Smooth muscle cell (in vitro differentiated cells): ENCODE measurements at regions not wholly inside any gene's neighbourhood (a gene's known extent, or its start where the extent isn't known, plus 50 kb on each side); places are given as distances from the start of the nearest gene placed in this dataset.

Experiments used
- DNase-seq: peaks from one replicate; lab custom pipeline; 2025; ENCODE audit not compliant: unreplicated experiment; lab: John Stamatoyannopoulos, UW
- H2AFZ ChIP-seq: fragments of 200-600 bp; sonication (generic); 2 replicates; pipeline ENCODE4 v1.6.0; 2016; ENCODE audit warnings: antibody characterized with exemption, low read depth, mild to moderate bottlenecking
- H3F3A ChIP-seq: fragments of 200-600 bp; sonication (generic); 2 replicates; pipeline ENCODE4 v1.6.0; 2017; ENCODE audit warnings: antibody characterized with exemption, low read depth
- H3K27ac ChIP-seq: fragments of 200-600 bp; sonication (generic); 2 replicates; pipeline ENCODE4 v1.5.1; 2016; ENCODE audit warnings: low read depth, mild to moderate bottlenecking
- H3K27me3 ChIP-seq: fragments of 200-600 bp; sonication (generic); 2 replicates; pipeline ENCODE4 v1.6.1; 2016; ENCODE audit warnings: low read depth, mild to moderate bottlenecking
- H3K36me3 ChIP-seq: fragments of 200-600 bp; sonication (generic); 2 replicates; pipeline ENCODE4 v1.5.1; 2016; ENCODE audit warnings: low read depth
- H3K4me1 ChIP-seq: fragments of 200-600 bp; sonication (generic); 2 replicates; pipeline ENCODE4 v1.5.1; 2016; ENCODE audit warnings: low read depth
- H3K4me2 ChIP-seq: fragments of 200-600 bp; sonication (generic); 2 replicates; pipeline ENCODE4 v1.6.0; 2016; ENCODE audit warnings: mild to moderate bottlenecking
- H3K4me3 ChIP-seq: fragments of 200-600 bp; sonication (generic); 2 replicates; pipeline ENCODE4 v1.5.1; 2016; ENCODE audit warnings: mild to moderate bottlenecking
- H3K79me2 ChIP-seq: fragments of 200-600 bp; sonication (generic); 2 replicates; pipeline ENCODE4 v1.6.0; 2016; ENCODE audit warnings: low read depth, mild to moderate bottlenecking
- H3K9ac ChIP-seq: fragments of 200-600 bp; sonication (generic); 2 replicates; pipeline ENCODE4 v1.6.0; 2016; ENCODE audit warnings: low read depth
- H3K9me3 ChIP-seq: fragments of 200-600 bp; sonication (generic); replicated peaks from 2 replicates; pipeline ENCODE4 v1.5.1; 2016; ENCODE audit warnings: low read depth
- H4K20me1 ChIP-seq: fragments of 200-600 bp; sonication (generic); 2 replicates; pipeline ENCODE4 v1.6.0; 2016; ENCODE audit warnings: low read depth
- WGBS: methylation state at CpG from one replicate; pipeline ENCODE4 v1.1.7; 2016; ENCODE audit warnings: low lambda C conversion rate; 5-methylcytosine and 5-hydroxymethylcytosine counted together
- TF ChIP-seq, protein P1 (sequence below): fragments of 200-600 bp; sonication (generic); IDR thresholded peaks from 2 replicates; pipeline ENCODE4 v1.5.1; 2017; ENCODE audit warnings: borderline replicate concordance, mild to moderate bottlenecking, antibody characterized with exemption; ENCODE audit not compliant: insufficient read depth, poor library complexity, severe bottlenecking

DNA sequence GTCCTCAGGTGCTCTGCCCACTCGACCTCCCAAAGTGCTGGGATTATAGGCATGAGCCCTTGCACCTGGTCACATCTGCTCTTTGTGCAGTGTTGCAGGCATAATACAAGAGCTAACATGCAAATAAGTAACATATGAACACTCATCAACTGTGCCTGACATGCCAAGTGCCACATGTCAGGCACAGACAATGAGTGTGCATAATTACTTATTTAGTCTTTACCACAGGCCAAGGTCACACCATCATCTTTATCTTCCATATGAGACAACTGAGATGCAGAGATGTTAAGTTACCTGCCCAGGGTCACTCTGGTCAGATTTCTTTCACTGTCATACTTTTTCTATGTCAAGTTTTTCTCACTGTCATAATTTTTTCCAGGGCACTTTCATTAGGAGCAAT, 126.1 kb downstream of the PPIAL4G start:
- H2AFZ ChIP-seq: no peak overlapping the region
- no peak overlapping the region for H3K4me3 ChIP-seq
- H4K20me1 ChIP-seq: no peaks in the 10 kb centered on the region
- H3K79me2 ChIP-seq: no peaks in the 10 kb centered on the region
- H3K4me1 ChIP-seq: peaks cover 4% of the 10 kb centered on the region
- DNase-seq: no peak
- H3K4me2 ChIP-seq: no peak overlapping the region
- H3K9ac ChIP-seq: no peak overlapping the region
- H3K27me3 ChIP-seq: peaks cover 23% of the 10 kb centered on the region
- 83% methylated on average over 1 of the region's 1 CpG for WGBS
- H3K36me3 ChIP-seq: no peaks in the 10 kb centered on the region
- no peaks in the 10 kb centered on the region for H3K9me3 ChIP-seq
- H3K27ac ChIP-seq: no peak overlapping the region
- no peaks in the 10 kb centered on the region for H3F3A ChIP-seq
- TF ChIP-seq, protein P1, sequence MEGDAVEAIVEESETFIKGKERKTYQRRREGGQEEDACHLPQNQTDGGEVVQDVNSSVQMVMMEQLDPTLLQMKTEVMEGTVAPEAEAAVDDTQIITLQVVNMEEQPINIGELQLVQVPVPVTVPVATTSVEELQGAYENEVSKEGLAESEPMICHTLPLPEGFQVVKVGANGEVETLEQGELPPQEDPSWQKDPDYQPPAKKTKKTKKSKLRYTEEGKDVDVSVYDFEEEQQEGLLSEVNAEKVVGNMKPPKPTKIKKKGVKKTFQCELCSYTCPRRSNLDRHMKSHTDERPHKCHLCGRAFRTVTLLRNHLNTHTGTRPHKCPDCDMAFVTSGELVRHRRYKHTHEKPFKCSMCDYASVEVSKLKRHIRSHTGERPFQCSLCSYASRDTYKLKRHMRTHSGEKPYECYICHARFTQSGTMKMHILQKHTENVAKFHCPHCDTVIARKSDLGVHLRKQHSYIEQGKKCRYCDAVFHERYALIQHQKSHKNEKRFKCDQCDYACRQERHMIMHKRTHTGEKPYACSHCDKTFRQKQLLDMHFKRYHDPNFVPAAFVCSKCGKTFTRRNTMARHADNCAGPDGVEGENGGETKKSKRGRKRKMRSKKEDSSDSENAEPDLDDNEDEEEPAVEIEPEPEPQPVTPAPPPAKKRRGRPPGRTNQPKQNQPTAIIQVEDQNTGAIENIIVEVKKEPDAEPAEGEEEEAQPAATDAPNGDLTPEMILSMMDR: no peak

DNA sequence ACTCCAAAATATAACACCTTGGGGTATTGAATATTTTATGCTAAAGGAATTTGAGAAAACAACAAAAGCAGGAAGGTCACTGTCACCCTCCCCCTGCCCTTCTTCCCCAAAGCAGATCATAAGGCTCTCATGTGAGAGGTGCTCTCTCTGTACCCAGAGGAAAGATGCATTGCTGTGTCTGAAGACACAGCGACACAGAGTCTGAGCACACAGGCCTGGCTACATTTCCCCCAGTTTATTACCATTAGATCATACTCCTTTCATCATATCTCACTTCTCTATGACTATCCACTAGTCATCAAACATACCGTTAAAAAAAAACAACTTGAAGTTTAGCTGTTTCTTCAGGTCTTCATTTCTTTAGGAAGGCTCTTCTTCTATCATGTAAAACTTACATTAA, 127.1 kb downstream of the PPIAL4G start:
- 88% methylated on average over 2 of the region's 2 CpGs for WGBS
- TF ChIP-seq, protein P1: no peak
- H2AFZ ChIP-seq: no peak overlapping the region
- no peaks in the 10 kb centered on the region for H3F3A ChIP-seq
- H3K36me3 ChIP-seq: no peaks in the 10 kb centered on the region
- no peak overlapping the region for H3K4me3 ChIP-seq
- no peaks in the 10 kb centered on the region for H4K20me1 ChIP-seq
- H3K9ac ChIP-seq: no peak overlapping the region
- no peak overlapping the region for H3K27ac ChIP-seq
- H3K4me1 ChIP-seq: no peaks in the 10 kb centered on the region
- DNase-seq: no peak
- peaks cover 34% of the 10 kb centered on the region for H3K27me3 ChIP-seq
- H3K79me2 ChIP-seq: no peaks in the 10 kb centered on the region
- H3K9me3 ChIP-seq: no peaks in the 10 kb centered on the region
- H3K4me2 ChIP-seq: no peak overlapping the region

DNA sequence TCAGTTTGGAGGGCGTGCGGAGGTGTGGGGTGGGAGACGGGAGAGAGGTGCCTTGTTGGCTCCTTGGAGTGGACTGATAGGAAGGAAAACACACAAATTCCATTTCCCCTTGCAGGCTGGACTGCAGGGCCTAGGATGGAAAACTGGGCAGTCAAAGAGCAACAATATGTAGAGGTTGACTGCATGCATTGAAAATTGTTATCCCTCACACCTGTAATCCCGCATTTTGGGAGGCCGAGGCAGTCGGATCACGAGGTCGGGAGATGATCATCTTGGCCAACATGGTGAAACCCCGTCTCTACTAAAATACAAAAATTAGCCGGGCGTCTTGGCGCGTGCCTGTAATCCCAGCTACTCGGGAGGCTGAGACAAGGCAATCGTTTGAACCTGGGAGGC, 128.2 kb downstream of the PPIAL4G start:
- Histone ChIP-seq H3K4me1 (no peaks in the 10 kb centered on the region), H3K9ac (no peak overlapping the region), H3K27ac (no peak overlapping the region), H3K4me2 (peak overlapping the region; percentile 81), H3K79me2 (no peaks in the 10 kb centered on the region), H3K36me3 (no peaks in the 10 kb centered on the region), H3K9me3 (no peaks in the 10 kb centered on the region), H3F3A (no peaks in the 10 kb centered on the region), H4K20me1 (no peaks in the 10 kb centered on the region), H3K4me3 (no peak overlapping the region), H3K27me3 (peaks cover 45% of the 10 kb centered on the region), H2AFZ (no peak overlapping the region)
- WGBS: 72% methylated on average over 15 of the region's 15 CpGs
- TF ChIP-seq, protein P1: no peak
- DNase-seq: no peak

DNA sequence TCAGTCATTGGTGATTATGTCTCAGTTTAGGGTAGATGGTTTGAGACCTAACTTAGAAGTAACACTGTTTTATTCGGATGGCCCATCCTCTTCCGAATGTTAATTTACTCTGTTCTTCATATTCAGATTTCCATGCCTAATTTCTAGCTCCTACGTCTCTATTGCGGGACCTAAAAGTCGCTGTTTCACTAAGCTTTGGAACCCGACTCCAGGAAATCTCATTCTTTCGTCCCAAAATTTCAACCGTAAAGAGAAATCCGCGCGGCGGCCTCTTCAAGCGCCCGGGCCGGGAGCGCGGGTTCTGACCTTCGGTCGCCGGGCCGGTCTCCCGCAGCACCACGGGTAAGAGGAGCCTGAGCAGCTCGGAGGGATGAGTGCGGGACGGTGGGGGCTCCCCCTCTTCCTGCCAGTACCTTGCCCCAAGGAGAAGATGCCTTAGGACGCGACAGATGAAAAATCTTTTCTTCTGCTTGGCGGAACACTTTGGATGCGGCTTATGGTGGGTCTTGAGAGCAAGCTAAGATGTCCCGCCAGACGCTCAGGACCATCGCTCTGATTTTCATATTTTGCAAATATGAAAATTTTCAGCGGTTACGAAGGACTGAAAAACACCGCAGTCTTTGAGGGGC, 128.7 kb downstream of the PPIAL4G start:
- TF ChIP-seq, protein P1: no peak
- Histone ChIP-seq H3K4me3 (peak overlapping the region; percentile 38), H3K9me3 (no peaks in the 10 kb centered on the region), H3K4me1 (no peaks in the 10 kb centered on the region), H3K79me2 (no peaks in the 10 kb centered on the region), H3F3A (no peaks in the 10 kb centered on the region), H3K36me3 (no peaks in the 10 kb centered on the region), H3K27me3 (peaks cover 50% of the 10 kb centered on the region), H3K9ac (no peak overlapping the region), H4K20me1 (no peaks in the 10 kb centered on the region), H3K4me2 (peak overlapping the region; percentile 81), H3K27ac (no peak overlapping the region), H2AFZ (peak overlapping the region; percentile 29)
- no peak for DNase-seq
- 15% methylated on average over 36 of the region's 36 CpGs for WGBS
